Kidney (tissue), 13 donors: ENCODE measurements at regions not wholly inside any gene's neighbourhood (a gene's known extent, or its start where the extent isn't known, plus 50 kb on each side); places are given as distances from the start of the nearest gene placed in this dataset.
A peak's percentile ranks its signal among the peaks of the same experiment; 100 is the strongest.
"Not testable (repeated sequence)": the region's sequence is repeated elsewhere in the genome, so short reads cannot be mapped to it uniquely, and the experiment has no call there.

Experiments used
- DNase-seq, 5 donors: peaks; one replicate each; pipeline ENCODE4 v3.0.0-alpha.2; 2013 to 2020
- FAIRE-seq: peaks from 2 replicates; lab custom pipeline; 2012; peaks lifted over from hg19 to GRCh38; lab: Jason Lieb, UNC
- H3K27ac ChIP-seq, 2 donors: one replicate each; pipeline ENCODE4 v1.7.0; 2013; ENCODE audit warnings: low read depth in 2 of 2, low read length in 2 of 2, inconsistent platforms in 1 of 2
- H3K27me3 ChIP-seq: one replicate; pipeline ENCODE4 v1.7.1; 2013; ENCODE audit warnings: low read length, inconsistent platforms; ENCODE audit not compliant: control insufficient read depth, insufficient read depth
- H3K36me3 ChIP-seq, 3 donors: one replicate each; pipeline versions ENCODE4 v1.7.0 to v1.7.1; 2013; ENCODE audit warnings: low read length in 3 of 3, control low read depth in 1 of 3, inconsistent platforms in 1 of 3; ENCODE audit not compliant: insufficient read depth in 3 of 3, control insufficient read depth in 2 of 3
- H3K4me1 ChIP-seq, 3 donors: one replicate each; pipeline versions ENCODE4 v1.7.0 to v1.7.1; 2013; ENCODE audit warnings: low read length in 3 of 3, inconsistent platforms in 1 of 3, low read depth in 1 of 3; ENCODE audit not compliant: control insufficient read depth in 2 of 3, insufficient read depth in 2 of 3
- H3K4me3 ChIP-seq, 3 donors: one replicate each; pipeline versions ENCODE4 v1.7.0 to v1.8.1; 2013; ENCODE audit warnings: low read length in 3 of 3, control low read depth in 1 of 3, inconsistent platforms in 1 of 3
- H3K9ac ChIP-seq, 3 donors: one replicate each; pipeline versions ENCODE4 v1.7.0 to v1.7.1; 2013; ENCODE audit warnings: low read length in 3 of 3, control low read depth in 1 of 3, inconsistent platforms in 1 of 3
- H3K9me3 ChIP-seq, 3 donors: one replicate each; pipeline versions ENCODE4 v1.7.0 to v1.7.1; 2013; ENCODE audit warnings: low read length in 3 of 3, control low read depth in 1 of 3, inconsistent platforms in 1 of 3; ENCODE audit not compliant: control insufficient read depth in 2 of 3, insufficient read depth in 1 of 3
- CTCF ChIP-seq: IDR thresholded peaks from 3 replicates; pipeline ENCODE4 v1.5.1; 2012; ENCODE audit warnings: mild to moderate bottlenecking, moderate library complexity, borderline replicate concordance; ENCODE audit not compliant: insufficient read depth; ENCODE audit errors: extremely low read depth
- intact Hi-C: fragments of 100-400 bp; cut with DNase I; formaldehyde crosslinking; loops from one replicate; pipeline ENCODE4 v1.11.1; 2022
- donor health status: control.
- donor health status: control.
- donor health status: control.
- donor health status: control.
- donor health status: control.
- donor health status: DM: yes; HTN: yes; CAD: no.
- donor health status: Normal renal cell carcinoma (clear cell type).

- FAIRE-seq (no peak), DNase-seq (peak in 1 of 5 donors; percentile 27)
- H3K36me3 ChIP-seq: no peaks in the 10 kb centered on the region
- H3K9me3 ChIP-seq: no peaks in the 10 kb centered on the region
- no peaks in the 10 kb centered on the region for H3K27me3 ChIP-seq
- H3K9ac ChIP-seq: no peak overlapping the region
- no peak for TF ChIP-seq CTCF
- H3K27ac ChIP-seq: no peak overlapping the region
- H3K4me1 ChIP-seq: no peaks in the 10 kb centered on the region
- intact Hi-C loops: no loop called here
- no peak overlapping the region for H3K4me3 ChIP-seq
Observed at GRCh38 chr22:48627203-48627602, 1200.5 kb downstream of the BRD1 start.

GRCh38 chr22:48624401-48624800 lies 1203.3 kb downstream of the BRD1 start:
- H3K36me3 ChIP-seq: no peaks in the 10 kb centered on the region

GRCh38 chr22:48622891-48623545 lies 1204.7 kb downstream of the BRD1 start:
- intact Hi-C loops: no loop called here
- TF ChIP-seq CTCF: no peak
- Histone ChIP-seq H3K27ac (no peak overlapping the region), H3K4me3 (no peak overlapping the region), H3K9me3 (no peaks in the 10 kb centered on the region), H3K27me3 (no peaks in the 10 kb centered on the region), H3K9ac (no peak overlapping the region), H3K36me3 (no peaks in the 10 kb centered on the region), H3K4me1 (no peaks in the 10 kb centered on the region)
- DNase-seq (no peak), FAIRE-seq (no peak)

More at GRCh38 chr22:48624401-48624800, 1203.3 kb downstream of the BRD1 start:
- FAIRE-seq (no peak), DNase-seq (no peak)
- H3K4me1 ChIP-seq: no peaks in the 10 kb centered on the region
- H3K27me3 ChIP-seq: no peaks in the 10 kb centered on the region
- H3K27ac ChIP-seq: no peak overlapping the region
- no peak for TF ChIP-seq CTCF
- intact Hi-C loops: no loop called here
- H3K4me3 ChIP-seq: no peak overlapping the region
- no peak overlapping the region for H3K9ac ChIP-seq
- no peaks in the 10 kb centered on the region for H3K9me3 ChIP-seq

- no peak for TF ChIP-seq CTCF
Observed at GRCh38 chr22:48621085-48621484, 1206.6 kb downstream of the BRD1 start.

GRCh38 chr22:48620460-48620859 lies 1207.2 kb downstream of the BRD1 start:
- FAIRE-seq: not testable (repeated sequence)

More at GRCh38 chr22:48621085-48621484, 1206.6 kb downstream of the BRD1 start:
- H3K27me3 ChIP-seq: no peaks in the 10 kb centered on the region
- H3K4me1 ChIP-seq: no peaks in the 10 kb centered on the region
- no peak overlapping the region for H3K27ac ChIP-seq
- no peaks in the 10 kb centered on the region for H3K36me3 ChIP-seq
- intact Hi-C loops: no loop called here
- H3K9ac ChIP-seq: no peak overlapping the region
- H3K9me3 ChIP-seq: no peaks in the 10 kb centered on the region
- no peak for DNase-seq
- no peak overlapping the region for H3K4me3 ChIP-seq
- FAIRE-seq: no peak

More at GRCh38 chr22:48620460-48620859, 1207.2 kb downstream of the BRD1 start:
- H3K4me1 ChIP-seq, H3K36me3 ChIP-seq, H3K4me3 ChIP-seq, H3K27ac ChIP-seq, H3K9me3 ChIP-seq, H3K9ac ChIP-seq, H3K27me3 ChIP-seq, intact Hi-C loops, DNase-seq: not testable (repeated sequence)
